Neural progenitor cell (in vitro differentiated cells): ENCODE measurements at regions not wholly inside any gene's neighbourhood (a gene's known extent, or its start where the extent isn't known, plus 50 kb on each side); places are given as distances from the start of the nearest gene placed in this dataset.
"Not testable (repeated sequence)": the region's sequence is repeated elsewhere in the genome, so short reads cannot be mapped to it uniquely, and the experiment has no call there.

Source experiments
- CTCF ChIP-seq: fragments of 200-600 bp; sonication (generic); IDR thresholded peaks from 2 replicates; pipeline ENCODE4 v1.5.1; 2017; ENCODE audit warnings: antibody characterized with exemption, mild to moderate bottlenecking
- EZH2 ChIP-seq: fragments of 200-600 bp; sonication (generic); IDR thresholded peaks from 2 replicates; pipeline ENCODE4 v1.6.1; 2017; ENCODE audit warnings: antibody characterized with exemption, mild to moderate bottlenecking, moderate library complexity

GRCh38 chr1:181246320-181246719 is 157.8 kb downstream of the IER5 start:
- not testable (repeated sequence) for TF ChIP-seq EZH2, CTCF
